LNCAP (cell line): ENCODE measurements at regions not wholly inside any gene's neighbourhood (a gene's known extent, or its start where the extent isn't known, plus 50 kb on each side); places are given as distances from the start of the nearest gene placed in this dataset.

Experiments used
- CTCF ChIP-seq: fragments of 450-650 bp; IDR thresholded peaks from 2 replicates; pipeline ENCODE4 v1.5.1; 2017; ENCODE audit warnings: mild to moderate bottlenecking

- no peak for TF ChIP-seq CTCF
Observed at GRCh38 chr2:237193436-237193835, 107.7 kb downstream of the COPS8 start.

GRCh38 chr2:237194081-237194480 lies 108.4 kb downstream of the COPS8 start:
- no peak for TF ChIP-seq CTCF

GRCh38 chr2:237194906-237195305 lies 109.2 kb downstream of the COPS8 start:
- no peak for TF ChIP-seq CTCF

GRCh38 chr2:237195396-237196120 lies 109.9 kb downstream of the COPS8 start:
- TF ChIP-seq CTCF = no peak

- no peak for TF ChIP-seq CTCF
Observed at GRCh38 chr2:237196409-237196808, 110.7 kb downstream of the COPS8 start.

GRCh38 chr2:237196866-237197618 lies 111.4 kb downstream of the COPS8 start:
- TF ChIP-seq CTCF = no peak

GRCh38 chr2:237198164-237198855 lies 112.6 kb downstream of the COPS8 start:
- no peak for TF ChIP-seq CTCF
